Caco-2 (cell line): ENCODE measurements at regions not wholly inside any gene's neighbourhood (a gene's known extent, or its start where the extent isn't known, plus 50 kb on each side); places are given as distances from the start of the nearest gene placed in this dataset.

ENCODE experiments used
- BruUV-seq: library from RNA; stranded (reverse); fragments of 400-500 nt; replicated peaks from 2 replicates; lab custom pipeline; 2021; lab: Mats Ljungman, UMichigan
- CTCF ChIA-PET: fragments of 300-600 bp; sonication (Branson Sonifier 250); formaldehyde crosslinking; loops from one replicate; lab custom pipeline; 2022; ENCODE audit warnings: antibody characterized with exemption; lab: Charles Lee
- POLR2A ChIA-PET: fragments of 300-600 bp; sonication (Branson Sonifier 250); formaldehyde crosslinking; loops from one replicate; lab custom pipeline; 2022; ENCODE audit warnings: antibody characterized with exemption; lab: Charles Lee
- DNase-seq, 2 experiments: peaks; one replicate each; pipeline versions ENCODE4 v3.0.0 to v3.0.0-alpha.2; 2020 to 2022
- H3K27me3 ChIP-seq: replicated peaks from 2 replicates; pipeline ENCODE4 v1.6.0; 2011; ENCODE audit warnings: low read length; ENCODE audit not compliant: control insufficient read depth, insufficient read depth
- H3K36me3 ChIP-seq: 2 replicates; pipeline ENCODE4 v1.5.1; 2011; ENCODE audit warnings: low read length; ENCODE audit not compliant: control insufficient read depth, insufficient read depth
- H3K4me1 ChIP-seq: fragments of 250-450 bp; sonication (Bioruptor Pico); 2 replicates; pipeline ENCODE4 v1.5.1; 2020; ENCODE audit warnings: mild to moderate bottlenecking
- H3K4me3 ChIP-seq: 2 replicates; pipeline ENCODE4 v1.5.1; 2011; ENCODE audit warnings: low read depth, mild to moderate bottlenecking, control low read depth, low read length
- H3K9me3 ChIP-seq: fragments of 250-450 bp; sonication (Bioruptor Pico); 2 replicates; pipeline ENCODE4 v1.5.1; 2020; ENCODE audit warnings: mild to moderate bottlenecking, moderate library complexity
- H3K27ac Mint-ChIP-seq: one replicate; pipeline ENCODE4 v1.8.0; 2022; ENCODE audit warnings: mixed read lengths; ENCODE audit not compliant: unreplicated experiment
- H3K27me3 Mint-ChIP-seq: one replicate; pipeline ENCODE4 v1.8.0; 2022; ENCODE audit warnings: mixed read lengths; ENCODE audit not compliant: insufficient read depth, unreplicated experiment
- H3K36me3 Mint-ChIP-seq: one replicate; pipeline ENCODE4 v1.8.0; 2022; ENCODE audit warnings: mild to moderate bottlenecking, mixed read lengths; ENCODE audit not compliant: insufficient read depth, unreplicated experiment
- H3K4me1 Mint-ChIP-seq: one replicate; pipeline ENCODE4 v1.8.0; 2022; ENCODE audit warnings: low read depth, mixed read lengths; ENCODE audit not compliant: unreplicated experiment
- H3K4me3 Mint-ChIP-seq: one replicate; pipeline ENCODE4 v1.8.0; 2022; ENCODE audit warnings: mild to moderate bottlenecking, moderate library complexity, mixed read lengths; ENCODE audit not compliant: unreplicated experiment
- H3K9me3 Mint-ChIP-seq: one replicate; pipeline ENCODE4 v1.8.0; 2022; ENCODE audit warnings: mixed read lengths; ENCODE audit not compliant: unreplicated experiment
- CTCF ChIP-seq, 2 experiments: fragments of 200-600 bp in 1 of 2; IDR thresholded peaks; 1 replicate in 1 of 2; 2 replicates in 1 of 2; pipeline versions ENCODE4 v1.5.1 to v1.8.0; 2011 to 2022; ENCODE audit warnings: antibody characterized with exemption in 1 of 2, control low read depth in 1 of 2, inconsistent platforms in 1 of 2, low read depth in 1 of 2, low read length in 1 of 2, mild to moderate bottlenecking in 1 of 2, moderate library complexity in 1 of 2; ENCODE audit not compliant: insufficient read depth in 1 of 2, severe bottlenecking in 1 of 2, unreplicated experiment in 1 of 2
- intact Hi-C: fragments of 100-400 bp; cut with micrococcal nuclease; formaldehyde crosslinking; loops from one replicate; pipeline ENCODE4 v1.10.0; 2022; ENCODE audit not compliant: unreplicated experiment

DNA sequence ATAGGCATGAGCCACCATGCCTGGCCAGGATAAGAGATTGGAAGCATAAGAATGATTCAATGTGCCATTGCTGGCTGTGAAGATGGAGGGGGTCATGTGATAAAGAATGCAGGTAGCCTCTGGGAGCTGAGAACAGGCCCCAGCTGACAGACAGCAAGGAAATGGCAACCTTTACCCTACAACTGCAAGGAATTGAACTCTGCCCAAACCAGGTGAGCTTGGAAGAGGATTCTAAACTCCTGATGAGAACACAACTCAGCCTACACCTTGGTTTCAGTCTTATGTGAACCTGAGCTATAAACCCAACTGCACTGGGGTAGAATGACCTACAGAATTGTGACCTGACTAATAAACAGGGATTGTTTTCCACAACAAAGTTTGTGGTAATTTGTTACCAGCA, 82.0 kb upstream of the AKIRIN2 start:
- no peaks in the 10 kb centered on the region for H3K27me3 ChIP-seq
- no peak for DNase-seq
- Mint-ChIP-seq H3K9me3 (no peaks in the 10 kb centered on the region), H3K36me3 (no peaks in the 10 kb centered on the region), H3K4me3 (no peak overlapping the region), H3K27me3 (no peaks in the 10 kb centered on the region), H3K4me1 (peaks cover 12% of the 10 kb centered on the region), H3K27ac (no peak overlapping the region)
- H3K9me3 ChIP-seq: no peaks in the 10 kb centered on the region
- no peak overlapping the region for H3K4me3 ChIP-seq
- H3K36me3 ChIP-seq: no peaks in the 10 kb centered on the region
- intact Hi-C loops: no loop called here
- BruUV-seq: no TSS peak
- CTCF ChIA-PET: no interaction called here
- POLR2A ChIA-PET: no interaction called here
- H3K4me1 ChIP-seq: 0 out of 2 replicates have a peak, but pooled peaks cover 3% of the 10 kb centered on the region
- no peak for TF ChIP-seq CTCF (IDR thresholded peaks at IDR 0.05; ENCODE audit: insufficient read depth in 1 of 2, low read depth in 1 of 2, low read length in 1 of 2, severe bottlenecking in 1 of 2, unreplicated experiment in 1 of 2)

DNA sequence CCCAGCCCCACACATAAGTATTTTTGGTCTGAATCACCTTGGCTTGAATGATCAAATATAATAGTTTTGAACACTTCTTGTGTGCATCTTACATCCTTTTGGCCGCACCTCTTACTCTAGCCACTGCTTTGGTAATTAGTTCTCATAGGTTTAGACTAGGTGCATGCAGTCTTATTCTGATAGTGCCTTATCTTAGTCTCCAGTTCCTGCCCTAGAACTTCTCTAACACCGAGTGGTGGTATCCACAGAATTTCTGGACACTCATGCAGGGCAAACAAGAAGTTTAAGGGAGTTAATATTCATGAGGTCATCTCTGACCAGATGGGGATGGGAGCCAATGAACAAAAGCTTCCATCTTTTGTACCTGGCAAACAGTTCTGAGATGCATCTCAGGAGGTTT, 77.5 kb upstream of the AKIRIN2 start:
- ChIA-PET POLR2A (no interaction called here), CTCF (no interaction called here)
- no TSS peak for BruUV-seq
- intact Hi-C loops: no loop called here
- no peaks in the 10 kb centered on the region for H3K9me3 ChIP-seq
- no peaks in the 10 kb centered on the region for H3K27me3 ChIP-seq
- H3K36me3 ChIP-seq: no peaks in the 10 kb centered on the region
- H3K36me3 Mint-ChIP-seq: no peaks in the 10 kb centered on the region
- H3K9me3 Mint-ChIP-seq: no peaks in the 10 kb centered on the region
- H3K27me3 Mint-ChIP-seq: no peaks in the 10 kb centered on the region
- no peak for TF ChIP-seq CTCF (IDR thresholded peaks at IDR 0.05; ENCODE audit: insufficient read depth in 1 of 2, low read depth in 1 of 2, low read length in 1 of 2, severe bottlenecking in 1 of 2, unreplicated experiment in 1 of 2)
- no peaks in the 10 kb centered on the region for H3K4me1 ChIP-seq
- H3K4me3 Mint-ChIP-seq: no peak overlapping the region
- H3K4me1 Mint-ChIP-seq: peaks cover 4% of the 10 kb centered on the region
- no peak overlapping the region for H3K27ac Mint-ChIP-seq
- DNase-seq: no peak
- no peak overlapping the region for H3K4me3 ChIP-seq

- H3K36me3 ChIP-seq: no peaks in the 10 kb centered on the region
- no peak for TF ChIP-seq CTCF (IDR thresholded peaks at IDR 0.05; ENCODE audit: insufficient read depth in 1 of 2, low read depth in 1 of 2, low read length in 1 of 2, severe bottlenecking in 1 of 2, unreplicated experiment in 1 of 2)
- BruUV-seq: no TSS peak
- no peaks in the 10 kb centered on the region for H3K9me3 Mint-ChIP-seq
- CTCF ChIA-PET: no interaction called here
- peaks cover 14% of the 10 kb centered on the region for H3K4me1 Mint-ChIP-seq
- intact Hi-C loops: no loop called here
- H3K27me3 ChIP-seq: no peaks in the 10 kb centered on the region
- H3K4me1 ChIP-seq: peaks cover 16% of the 10 kb centered on the region
- no peak overlapping the region for H3K4me3 ChIP-seq
- POLR2A ChIA-PET: no interaction called here
- no peaks in the 10 kb centered on the region for H3K27me3 Mint-ChIP-seq
- H3K4me3 Mint-ChIP-seq: no peak overlapping the region
- no peaks in the 10 kb centered on the region for H3K36me3 Mint-ChIP-seq
- DNase-seq: no peak
- H3K27ac Mint-ChIP-seq: peak overlapping the region; percentile 50
- H3K9me3 ChIP-seq: no peaks in the 10 kb centered on the region
Measured at GRCh38 chr6:87772597-87773530, 70.8 kb upstream of the AKIRIN2 start.
